ENCODE measurements at regions not wholly inside any gene's neighbourhood (a gene's known extent, or its start where the extent isn't known, plus 50 kb on each side); places are given as distances from the start of the nearest gene placed in this dataset.

DNA sequence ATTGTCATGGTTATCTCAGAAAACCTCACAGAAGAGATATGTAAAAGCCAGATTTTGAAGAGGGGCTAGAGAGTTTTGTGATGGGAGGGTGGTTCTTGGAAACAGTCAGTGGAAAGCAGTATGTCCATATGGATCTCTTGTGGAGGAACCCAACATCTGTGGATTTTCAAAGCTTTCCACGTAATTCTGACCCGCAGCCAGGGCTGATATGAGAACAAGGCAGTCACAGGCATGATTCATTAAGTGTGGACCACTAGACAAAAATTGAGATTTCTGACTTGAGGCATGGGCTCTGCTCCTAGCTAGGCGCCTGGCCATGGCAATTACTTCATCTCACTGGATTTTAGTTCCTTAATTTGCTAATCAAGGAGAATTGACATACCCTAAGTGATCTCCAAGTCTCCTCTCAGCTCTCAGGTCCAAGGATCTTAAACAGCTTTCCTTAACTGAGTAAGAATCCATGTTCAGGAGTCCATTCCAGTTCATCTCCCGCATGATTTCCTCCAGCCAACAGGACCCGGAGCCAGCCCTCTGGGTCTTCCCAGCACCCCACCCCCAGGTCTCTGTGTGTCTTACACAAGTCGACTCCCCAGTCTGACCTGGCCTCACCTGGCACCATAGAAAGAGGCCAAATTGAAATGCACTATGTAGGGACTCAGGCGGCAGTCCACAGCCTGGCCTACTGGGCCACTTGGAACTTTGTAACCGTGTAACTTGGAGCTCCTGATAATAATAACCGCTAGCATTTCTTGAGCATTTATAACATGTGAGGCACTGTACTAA is 176.3 kb upstream of the PARP11 start:
- DNase-seq (ENCODE audit: low read depth) = no peak

DNA sequence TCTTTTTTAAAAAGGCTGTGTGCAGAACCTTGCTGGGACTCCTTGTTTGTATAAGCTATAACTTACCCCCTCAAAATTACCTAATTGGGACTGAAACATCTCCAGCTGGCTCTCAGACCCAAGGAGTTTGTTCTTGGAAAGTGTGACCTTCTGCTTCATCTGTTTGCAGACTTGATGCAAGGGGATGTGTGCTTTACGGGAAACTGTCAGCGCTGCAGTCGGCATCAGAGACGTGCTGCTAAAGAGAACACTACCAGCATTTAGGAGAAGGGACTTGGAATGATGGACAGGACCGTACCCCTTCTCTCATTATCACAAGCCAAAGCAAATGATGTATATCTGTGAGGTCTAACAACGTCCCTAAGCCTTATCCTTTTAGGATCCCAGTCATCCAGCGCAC is 174.2 kb upstream of the PARP11 start:
- no peak for DNase-seq (ENCODE audit: low read depth)

DNA sequence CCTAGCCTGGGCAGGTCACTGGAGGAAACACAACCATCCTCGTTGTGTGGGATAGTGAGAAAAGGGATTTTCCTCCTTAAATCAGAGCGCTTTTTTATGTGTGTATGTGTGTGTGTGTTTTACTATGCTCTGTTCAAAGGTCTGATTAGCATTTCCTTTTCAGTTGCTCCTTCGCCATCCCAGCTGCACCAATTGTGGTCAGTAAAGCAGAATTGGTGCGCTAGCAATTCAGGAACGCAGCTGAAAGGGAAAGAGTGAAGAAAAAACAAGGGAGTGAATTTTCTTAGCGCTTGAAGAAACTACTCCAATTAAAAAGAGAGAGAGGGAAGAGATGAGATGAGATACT is 173.3 kb upstream of the PARP11 start:
- DNase-seq (ENCODE audit: low read depth) = no peak

DNA sequence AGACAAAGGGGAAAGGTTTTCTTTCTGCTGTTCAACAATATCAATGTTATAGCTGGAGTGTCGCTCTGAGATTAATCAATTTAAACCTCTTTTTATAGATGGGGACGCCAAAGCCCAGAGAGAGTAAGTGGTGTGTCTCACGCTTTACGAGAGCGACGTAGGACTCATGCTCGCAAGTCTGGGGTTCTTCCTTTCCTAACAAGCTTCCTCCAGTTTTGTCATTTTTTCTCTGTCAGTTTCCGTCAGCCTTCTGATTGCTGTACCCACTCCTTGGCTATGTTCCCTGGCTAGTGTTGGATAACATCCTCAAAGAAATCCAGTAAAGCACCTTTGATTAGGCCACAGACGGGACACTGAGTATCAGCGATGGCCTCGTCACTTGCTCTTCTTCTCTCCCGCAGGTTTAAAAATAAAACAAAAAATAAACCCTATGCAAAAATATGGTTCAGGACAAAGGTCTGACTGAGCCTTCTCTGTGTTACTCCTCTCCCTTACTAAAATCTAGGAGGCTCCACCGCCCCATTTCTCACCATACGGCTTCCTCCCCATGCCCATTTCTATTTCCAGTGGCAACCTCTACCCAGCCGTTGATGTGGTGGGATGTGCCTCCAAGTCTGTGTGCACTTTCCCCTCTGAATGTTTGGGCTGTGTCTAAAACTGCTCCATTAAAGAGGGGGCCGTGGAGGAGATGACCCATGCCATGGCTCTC is 172.7 kb upstream of the PARP11 start:
- no peak for DNase-seq (ENCODE audit: low read depth)

DNA sequence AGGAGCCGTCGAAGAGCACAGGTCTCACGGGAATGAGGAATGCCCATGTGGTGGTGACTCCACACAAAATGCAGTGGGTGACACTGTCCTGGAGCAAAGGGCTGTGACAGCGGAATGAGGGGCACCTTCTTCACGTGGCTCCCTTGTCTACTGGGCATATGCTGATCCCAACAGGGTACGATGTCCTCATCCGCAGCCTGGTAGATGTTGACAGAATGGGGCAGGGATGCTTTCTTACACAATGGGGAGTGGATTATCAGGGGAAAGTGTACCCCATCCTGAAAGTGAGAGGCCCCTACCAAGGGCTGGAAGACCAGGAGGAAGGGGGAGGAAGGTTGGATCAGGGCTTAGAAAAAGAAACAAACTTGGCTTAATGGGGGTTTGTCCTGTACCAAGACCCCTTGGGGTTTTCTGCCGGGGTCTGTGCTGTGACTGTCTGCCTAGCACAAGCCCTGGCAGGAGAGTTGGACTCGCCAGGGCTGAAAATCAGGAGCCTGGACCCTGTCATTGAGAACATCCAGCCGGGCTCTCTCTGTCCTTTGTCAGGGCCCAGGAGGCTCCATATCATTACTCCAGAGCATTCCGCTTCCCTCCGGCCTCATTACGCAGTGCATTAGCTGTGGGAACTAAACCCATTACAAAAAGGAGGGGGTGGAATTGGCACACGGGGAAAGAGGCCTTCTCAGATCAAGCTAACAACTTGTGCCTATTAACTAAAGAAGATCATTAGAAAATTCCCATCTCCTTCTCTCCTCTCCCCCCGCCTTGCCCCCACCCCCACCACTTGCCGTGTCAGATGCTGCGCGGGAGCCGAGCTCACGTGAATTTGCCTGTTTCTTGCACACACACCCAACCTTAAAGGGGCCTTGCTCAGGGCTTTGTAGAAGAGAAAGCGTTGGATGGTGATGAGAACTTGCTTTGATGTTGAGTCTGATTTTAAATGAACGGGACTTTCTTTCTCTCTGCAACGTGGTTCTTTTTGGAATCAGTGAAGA is 171.8 kb upstream of the PARP11 start:
- no peak for DNase-seq (ENCODE audit: low read depth)

DNA sequence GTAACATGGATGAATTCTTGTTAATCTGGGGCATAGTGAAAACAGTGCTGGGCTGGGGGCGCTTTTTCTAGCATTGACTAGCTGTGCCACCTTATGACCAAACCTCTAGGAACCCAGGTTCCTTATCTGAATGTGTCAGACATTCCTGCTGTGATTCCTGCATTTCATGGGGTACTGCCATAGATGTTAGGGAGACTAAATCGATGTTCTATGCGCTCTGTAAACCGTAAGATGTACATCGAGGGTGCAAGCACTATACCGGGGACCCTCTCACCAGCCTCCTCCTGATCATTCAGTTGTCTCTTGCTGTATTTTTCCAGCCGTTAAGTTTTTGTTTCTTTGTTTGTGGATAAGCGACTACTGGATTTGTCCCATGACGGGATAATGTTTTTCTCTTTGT is 170.9 kb upstream of the PARP11 start:
- DNase-seq (ENCODE audit: low read depth) = no peak

DNA sequence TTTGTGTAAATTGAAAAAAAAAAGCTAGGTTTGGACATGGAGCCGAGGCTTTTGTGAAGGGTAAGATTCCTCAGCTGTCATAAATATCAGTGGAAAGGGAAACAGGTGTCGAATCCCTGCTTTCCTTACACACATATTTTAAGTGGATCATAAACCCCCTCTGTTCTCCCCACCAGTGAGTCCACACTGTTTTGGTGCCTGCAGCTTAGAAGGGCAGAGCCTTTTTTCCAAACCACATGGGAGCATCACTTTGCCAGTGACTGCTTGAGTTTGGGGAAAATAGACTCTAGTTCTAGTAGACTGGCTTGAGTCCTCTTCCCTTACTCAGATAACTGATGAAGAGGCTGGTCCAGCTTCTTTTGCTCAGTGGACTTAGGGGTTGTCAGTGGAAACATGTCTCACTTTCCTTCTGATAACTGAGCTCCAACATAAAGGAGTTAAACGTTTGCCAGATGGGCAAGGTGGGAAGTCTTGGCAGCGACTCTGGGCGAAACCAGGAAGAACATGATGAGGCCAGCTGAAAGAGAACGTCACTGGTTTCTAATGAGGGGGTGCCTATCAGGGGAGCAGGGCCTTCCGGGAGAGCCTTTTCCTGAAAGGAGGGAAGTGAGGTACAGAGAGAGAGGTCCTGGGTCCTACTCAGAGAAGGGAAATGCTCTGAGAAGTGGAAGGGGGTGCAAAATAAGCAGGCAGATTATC is 168.1 kb upstream of the PARP11 start:
- no peak for DNase-seq (ENCODE audit: low read depth)

DNA sequence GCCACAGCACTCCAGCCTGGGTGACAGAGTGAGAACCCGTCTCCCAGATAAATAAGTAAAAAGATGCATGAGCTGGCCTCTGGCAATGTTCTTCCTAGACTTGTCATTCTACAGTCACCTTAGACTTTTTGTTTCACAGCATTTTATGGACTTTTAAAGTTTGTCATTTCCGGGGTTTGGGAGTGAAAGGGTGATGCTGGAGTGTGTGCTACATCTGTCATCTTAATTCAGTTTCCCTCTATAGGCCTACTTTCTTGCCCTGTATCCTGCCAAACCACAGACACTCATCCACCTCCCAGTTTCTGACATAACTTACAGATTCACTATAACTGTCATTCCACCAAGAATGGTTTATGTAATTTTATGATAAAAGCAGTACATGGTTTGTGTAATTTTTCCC is 166.7 kb upstream of the PARP11 start:
- DNase-seq (ENCODE audit: low read depth) = no peak

DNA sequence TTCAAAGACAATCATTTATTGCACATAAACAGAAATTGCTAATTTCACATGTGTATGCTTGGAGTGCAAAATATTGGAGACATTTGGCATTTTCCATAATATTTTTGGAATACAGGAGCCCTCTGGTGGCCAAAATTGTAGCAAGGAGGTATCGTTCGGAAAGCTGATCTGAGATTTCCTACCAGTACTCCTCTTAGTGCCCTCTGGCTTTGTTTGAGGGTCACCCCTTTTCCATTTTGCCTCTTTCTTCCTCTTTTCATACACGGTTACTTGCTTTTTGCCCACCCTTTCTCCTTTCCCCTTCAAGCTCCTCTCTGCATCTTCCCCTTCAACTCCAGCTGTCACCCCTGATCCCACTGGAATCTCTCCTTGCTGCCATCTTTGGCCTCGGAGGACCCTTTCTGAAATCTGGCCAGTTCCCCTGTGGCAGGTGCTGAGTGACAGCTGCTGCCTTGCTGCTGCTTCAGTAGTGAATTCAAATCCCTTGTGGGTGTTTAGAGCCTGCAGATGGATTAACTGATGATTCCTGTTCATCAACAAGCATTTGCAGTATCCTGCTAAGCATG is 164.6 kb upstream of the PARP11 start:
- peak; percentile 18 for DNase-seq (ENCODE audit: low read depth)

DNA sequence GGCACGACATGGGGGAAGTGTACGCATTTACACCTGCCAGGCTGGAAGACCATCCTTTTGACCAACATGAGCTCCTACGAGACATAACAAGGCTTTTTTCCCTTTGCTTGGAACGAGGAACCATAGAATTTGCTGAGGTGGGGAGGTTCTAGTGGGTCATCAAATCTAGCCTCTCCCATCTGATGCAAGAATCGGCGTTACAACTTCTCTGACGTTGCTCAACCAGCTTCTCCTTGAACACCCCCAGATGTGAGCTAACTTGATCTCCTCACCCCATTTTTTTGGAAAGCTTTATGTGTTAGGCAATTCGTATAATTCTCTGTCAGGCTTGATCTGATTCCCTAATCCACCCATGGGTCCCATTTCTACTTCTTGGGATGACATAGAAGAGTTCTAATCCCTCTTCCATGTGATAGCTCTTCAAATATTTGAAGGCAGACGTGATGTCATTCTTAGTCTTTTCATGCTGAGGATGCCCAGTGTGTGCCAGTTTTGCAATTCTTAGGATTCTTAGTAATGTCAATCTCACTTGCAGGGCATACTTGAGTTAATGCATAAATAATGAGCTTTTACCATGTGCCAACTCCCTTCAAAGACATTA is 163.6 kb upstream of the PARP11 start:
- no peak for DNase-seq (ENCODE audit: low read depth)

DNA sequence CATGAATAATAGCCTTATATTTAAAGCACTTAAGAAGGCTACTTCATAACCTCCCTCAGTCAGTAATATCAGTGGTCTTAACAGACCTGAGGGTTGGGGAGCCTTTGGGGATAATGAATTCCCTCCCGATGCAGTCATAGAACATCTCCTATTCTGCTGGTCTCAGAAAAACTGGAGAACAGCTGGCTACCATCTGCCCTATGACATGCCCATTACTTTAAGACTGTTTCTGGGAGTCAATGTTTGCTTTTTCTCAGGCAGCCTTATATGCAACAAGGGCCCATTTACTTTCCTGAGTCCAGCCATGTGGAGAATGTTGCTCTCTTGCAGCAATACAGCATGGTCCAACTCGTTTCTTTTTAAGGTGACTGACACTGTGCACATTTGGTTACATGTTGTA is 161.7 kb upstream of the PARP11 start:
- no peak for DNase-seq (ENCODE audit: low read depth)

DNA sequence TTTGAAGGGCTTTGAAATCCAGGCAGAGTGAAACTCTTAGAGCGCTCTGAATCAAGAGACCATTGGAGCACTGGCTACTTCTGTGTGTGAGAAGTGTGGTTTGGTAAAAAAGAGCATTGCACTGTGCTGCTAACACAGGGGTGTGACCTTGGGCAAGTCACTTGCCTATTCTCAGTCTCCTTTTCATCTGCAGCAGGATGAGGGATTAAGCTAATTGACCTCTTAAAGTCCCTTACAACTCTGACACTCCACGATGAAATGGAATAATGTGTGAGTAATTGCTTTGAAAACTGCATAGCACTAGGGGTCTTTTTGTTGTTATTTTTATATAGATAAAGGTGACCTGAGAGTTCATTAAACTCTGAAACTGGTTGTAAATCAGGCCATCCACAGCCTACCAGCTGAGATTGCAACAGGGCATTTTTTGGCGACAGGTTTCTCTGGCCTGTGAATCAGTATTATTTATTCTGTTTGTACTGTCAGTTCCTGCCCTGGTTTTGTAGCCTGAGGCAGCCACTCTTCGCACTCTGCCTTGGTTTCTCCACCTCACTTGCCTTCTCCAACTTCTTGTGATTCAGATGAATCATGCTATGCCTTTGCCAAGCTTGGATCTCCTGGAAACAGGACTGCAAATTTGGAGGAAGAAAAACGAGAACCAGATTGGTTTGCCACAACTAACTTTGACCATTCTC is 159.9 kb upstream of the PARP11 start:
- DNase-seq (ENCODE audit: low read depth) = peak; percentile 30

DNA sequence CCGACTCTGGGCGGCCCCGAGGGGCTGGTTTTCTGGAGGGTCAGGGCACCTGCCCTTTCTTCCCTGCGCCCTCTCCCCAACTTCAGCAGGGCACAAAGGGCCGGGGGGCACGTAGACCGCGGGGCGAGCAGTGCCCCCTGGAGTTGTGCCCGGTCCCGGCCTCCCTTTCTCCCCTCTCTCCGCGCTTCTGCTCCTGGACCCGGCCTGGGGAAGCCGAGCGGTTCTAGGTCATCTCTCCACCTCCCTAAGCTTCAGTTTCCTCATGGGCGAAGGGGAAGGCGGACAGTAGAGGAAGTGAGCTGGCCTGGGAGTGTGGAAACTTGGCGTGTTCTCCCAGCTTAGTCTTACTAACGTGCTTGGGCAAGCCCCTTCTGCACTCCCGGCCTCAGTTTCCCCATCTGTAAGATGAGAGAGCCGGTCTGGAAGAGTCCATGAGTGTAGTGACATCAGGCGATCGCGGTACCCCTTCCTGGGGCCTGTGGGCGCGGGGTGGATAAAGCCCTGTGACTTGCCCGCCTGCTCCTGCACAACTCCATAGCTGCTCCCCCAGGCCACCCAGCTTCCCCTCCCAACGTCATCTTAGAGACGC is 158.6 kb upstream of the PARP11 start:
- DNase-seq (ENCODE audit: low read depth) = peak; percentile 5

DNA sequence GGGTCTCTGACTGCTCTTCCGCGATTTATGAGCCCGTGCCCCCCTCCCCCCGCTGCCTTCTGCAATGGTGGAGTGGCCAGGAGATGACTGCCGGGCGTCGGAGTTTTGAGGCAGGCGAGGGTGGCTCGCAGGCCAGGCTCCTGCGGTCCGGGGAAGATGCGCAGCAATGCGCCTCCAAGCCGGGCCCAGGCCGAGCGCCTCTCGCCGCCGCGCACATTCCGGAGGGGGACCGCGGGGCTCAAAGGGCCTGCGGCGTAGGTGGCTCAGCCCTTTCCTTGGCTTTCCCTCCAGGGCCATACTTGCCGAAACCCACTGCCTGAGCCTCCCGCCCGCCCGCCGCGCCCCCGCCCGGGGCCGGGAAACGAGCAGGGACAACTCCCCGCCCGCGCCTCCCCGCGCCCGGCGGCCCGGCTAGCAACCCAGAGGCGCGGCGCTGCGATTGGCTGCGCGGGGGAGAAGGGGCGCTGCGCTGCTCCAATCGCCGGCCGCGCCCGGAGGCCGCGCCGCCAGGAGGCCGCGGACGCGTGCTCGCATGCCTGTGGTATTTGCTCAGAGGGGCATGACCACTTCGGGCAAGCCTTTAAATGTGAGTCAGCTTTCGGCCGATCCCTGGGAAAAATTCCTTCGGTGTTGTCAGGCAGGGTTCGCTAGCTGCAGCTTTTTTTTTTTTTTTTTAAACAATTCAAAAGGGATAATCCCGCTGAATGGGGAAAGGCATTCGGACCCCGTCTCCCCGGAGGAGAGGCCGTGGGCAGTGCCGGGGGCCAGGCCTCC is 157.9 kb upstream of the PARP11 start:
- peak; percentile 95 for DNase-seq (ENCODE audit: low read depth)

DNA sequence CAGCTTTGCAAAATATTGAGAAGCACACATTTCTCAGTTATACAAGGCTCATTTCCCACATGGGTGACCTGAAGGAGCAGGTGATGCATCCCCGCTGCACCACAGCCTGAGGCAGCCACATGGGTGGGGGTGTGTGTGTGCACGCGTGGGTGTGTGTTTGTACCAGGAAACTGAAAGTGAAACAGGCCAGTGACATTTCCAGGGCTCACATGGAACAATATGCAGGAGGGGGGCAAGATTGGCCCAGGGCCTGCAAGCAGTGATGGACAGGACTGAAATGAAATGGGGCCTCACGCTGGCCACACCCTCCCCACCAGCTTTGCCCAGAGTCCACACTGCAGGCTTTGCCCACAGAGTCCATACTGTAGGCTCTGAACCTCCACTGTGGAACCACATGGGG is 154.2 kb upstream of the PARP11 start:
- DNase-seq (ENCODE audit: low read depth) = peak; percentile 21

DNA sequence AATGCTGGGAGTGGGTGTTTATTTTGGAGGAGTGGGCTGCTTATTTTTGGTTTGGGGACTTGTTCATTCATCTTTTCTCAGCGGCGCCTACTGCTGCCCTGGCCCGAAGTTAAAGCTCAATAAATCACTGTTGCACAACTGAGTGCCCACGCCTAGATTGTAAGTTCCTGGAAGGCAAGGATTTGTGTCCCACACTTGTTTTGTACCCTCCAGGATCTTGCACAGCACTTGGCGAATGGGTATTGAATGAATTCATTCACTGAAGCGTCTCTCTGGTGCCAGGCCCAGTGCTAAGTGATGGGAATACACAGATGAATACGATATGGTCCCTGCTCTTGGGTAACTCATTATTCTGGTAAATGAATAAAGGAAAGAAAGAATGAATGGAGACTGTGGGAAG is 153.3 kb upstream of the PARP11 start:
- DNase-seq (ENCODE audit: low read depth) = no peak

DNA sequence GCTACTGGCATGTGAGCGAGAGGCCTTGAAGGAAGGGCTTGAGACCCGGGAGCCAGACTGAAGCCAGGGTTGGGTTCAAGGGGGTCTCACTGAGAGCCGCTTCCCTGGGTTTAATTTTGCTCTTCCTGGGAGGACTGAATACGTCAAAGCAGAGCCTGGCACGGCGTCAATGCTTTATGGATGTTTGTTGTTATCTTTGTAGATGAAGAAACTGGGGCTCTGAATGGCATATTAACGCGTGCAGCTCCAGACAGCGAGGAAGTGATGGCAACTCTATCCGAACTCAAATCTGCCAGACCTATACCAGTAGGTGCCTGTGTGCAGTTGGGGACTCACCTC is 152.8 kb upstream of the PARP11 start:
- no peak for DNase-seq (ENCODE audit: low read depth)

DNA sequence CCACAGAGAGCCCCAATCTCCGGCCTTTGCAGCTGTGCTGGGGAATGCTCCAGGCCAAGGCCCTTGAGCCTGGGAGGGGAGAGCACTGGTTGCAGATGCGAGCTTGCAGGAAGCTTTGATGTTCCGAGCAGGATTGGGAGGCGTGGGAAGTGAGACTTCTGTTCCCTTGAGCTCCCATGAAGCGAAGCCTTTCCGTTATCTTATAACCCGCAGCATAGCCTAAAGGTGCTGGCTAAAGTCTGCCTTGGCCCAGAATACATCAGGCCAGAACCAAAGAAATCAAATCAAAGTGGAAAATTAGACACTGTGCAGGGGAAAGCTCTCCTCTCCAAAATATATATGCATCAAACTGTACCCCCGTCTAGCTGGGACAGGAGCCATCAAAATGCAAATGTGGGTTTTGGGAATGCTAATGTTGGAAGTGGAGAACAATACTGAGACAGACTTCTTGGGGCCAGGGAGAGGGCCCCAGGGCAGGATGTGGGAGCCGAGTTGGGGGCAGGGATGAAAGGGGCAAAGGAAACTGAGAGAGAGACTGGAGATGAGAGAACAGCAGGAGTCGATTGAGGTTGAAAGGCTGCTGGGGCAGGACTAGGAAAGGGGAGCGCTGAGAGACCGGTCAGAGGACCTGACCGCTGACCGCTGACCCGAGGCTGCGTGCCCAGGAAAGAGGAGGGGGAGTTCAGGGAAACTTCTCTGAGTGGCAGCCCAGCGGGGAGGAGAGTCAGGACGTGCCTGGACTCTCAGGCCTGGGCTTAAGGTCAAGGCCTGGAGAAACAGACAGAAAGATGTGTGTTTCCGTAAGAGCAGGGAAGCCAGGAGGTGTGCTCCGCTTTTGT is 152.2 kb upstream of the PARP11 start:
- DNase-seq (ENCODE audit: low read depth) = peak; percentile 23
